Mammary epithelial cell (primary cell): ENCODE measurements at regions not wholly inside any gene's neighbourhood (a gene's known extent, or its start where the extent isn't known, plus 50 kb on each side); places are given as distances from the start of the nearest gene placed in this dataset.

Experiments
- EZH2 ChIP-seq: IDR thresholded peaks from 2 replicates; pipeline ENCODE4 v1.6.1; 2012; ENCODE audit warnings: low read length, inconsistent platforms, borderline replicate concordance
- TF ChIP-seq, protein P1 (sequence below), 2 donors: IDR thresholded peaks in 1 of 2; conservative IDR thresholded peaks in 1 of 2; 2 replicates each; pipeline ENCODE4 v1.5.1; 2011 to 2012; ENCODE audit warnings: inconsistent platforms in 2 of 2, low read length in 2 of 2, mild to moderate bottlenecking in 2 of 2, control low read depth in 1 of 2, low read depth in 1 of 2; ENCODE audit not compliant: insufficient read depth in 1 of 2; ENCODE audit errors: extremely low read depth in 1 of 2

DNA sequence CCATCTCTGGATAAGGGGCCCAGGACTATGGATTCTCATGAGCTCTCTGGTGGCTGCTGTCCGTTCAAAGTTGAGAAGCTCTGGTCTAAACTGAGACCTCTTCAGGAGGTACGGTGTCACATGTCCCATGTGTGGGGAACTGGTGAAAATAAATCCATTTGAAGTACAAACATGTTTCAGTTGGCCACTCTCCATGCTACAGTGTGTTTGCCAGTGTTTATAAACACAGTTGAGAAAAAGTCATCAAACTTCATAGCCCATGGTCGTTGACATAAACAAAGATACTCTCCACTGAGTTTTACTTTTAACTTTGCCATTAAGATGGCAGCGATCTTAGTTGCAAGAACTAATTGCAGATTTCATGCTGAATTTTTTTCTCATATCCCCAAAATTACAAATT, 72.8 kb downstream of the PSMG1 start:
- TF ChIP-seq, protein P1, sequence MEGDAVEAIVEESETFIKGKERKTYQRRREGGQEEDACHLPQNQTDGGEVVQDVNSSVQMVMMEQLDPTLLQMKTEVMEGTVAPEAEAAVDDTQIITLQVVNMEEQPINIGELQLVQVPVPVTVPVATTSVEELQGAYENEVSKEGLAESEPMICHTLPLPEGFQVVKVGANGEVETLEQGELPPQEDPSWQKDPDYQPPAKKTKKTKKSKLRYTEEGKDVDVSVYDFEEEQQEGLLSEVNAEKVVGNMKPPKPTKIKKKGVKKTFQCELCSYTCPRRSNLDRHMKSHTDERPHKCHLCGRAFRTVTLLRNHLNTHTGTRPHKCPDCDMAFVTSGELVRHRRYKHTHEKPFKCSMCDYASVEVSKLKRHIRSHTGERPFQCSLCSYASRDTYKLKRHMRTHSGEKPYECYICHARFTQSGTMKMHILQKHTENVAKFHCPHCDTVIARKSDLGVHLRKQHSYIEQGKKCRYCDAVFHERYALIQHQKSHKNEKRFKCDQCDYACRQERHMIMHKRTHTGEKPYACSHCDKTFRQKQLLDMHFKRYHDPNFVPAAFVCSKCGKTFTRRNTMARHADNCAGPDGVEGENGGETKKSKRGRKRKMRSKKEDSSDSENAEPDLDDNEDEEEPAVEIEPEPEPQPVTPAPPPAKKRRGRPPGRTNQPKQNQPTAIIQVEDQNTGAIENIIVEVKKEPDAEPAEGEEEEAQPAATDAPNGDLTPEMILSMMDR (conservative IDR thresholded peaks at IDR 0.05 in 1 of 2, IDR thresholded peaks at IDR 0.05 in 1 of 2; ENCODE audit: extremely low read depth in 1 of 2, insufficient read depth in 1 of 2, low read depth in 1 of 2, low read length in 2 of 2) = no peak
- no peak for TF ChIP-seq EZH2
